Suppressor macrophage (primary cell): ENCODE measurements at regions not wholly inside any gene's neighbourhood (a gene's known extent, or its start where the extent isn't known, plus 50 kb on each side); places are given as distances from the start of the nearest gene placed in this dataset.
"Not testable (repeated sequence)": the region's sequence is repeated elsewhere in the genome, so short reads cannot be mapped to it uniquely, and the experiment has no call there.

Source experiments
- DNase-seq, 4 experiments: peaks; one replicate each; pipeline ENCODE4 v3.0.0-alpha.2; 2020 to 2022

DNA sequence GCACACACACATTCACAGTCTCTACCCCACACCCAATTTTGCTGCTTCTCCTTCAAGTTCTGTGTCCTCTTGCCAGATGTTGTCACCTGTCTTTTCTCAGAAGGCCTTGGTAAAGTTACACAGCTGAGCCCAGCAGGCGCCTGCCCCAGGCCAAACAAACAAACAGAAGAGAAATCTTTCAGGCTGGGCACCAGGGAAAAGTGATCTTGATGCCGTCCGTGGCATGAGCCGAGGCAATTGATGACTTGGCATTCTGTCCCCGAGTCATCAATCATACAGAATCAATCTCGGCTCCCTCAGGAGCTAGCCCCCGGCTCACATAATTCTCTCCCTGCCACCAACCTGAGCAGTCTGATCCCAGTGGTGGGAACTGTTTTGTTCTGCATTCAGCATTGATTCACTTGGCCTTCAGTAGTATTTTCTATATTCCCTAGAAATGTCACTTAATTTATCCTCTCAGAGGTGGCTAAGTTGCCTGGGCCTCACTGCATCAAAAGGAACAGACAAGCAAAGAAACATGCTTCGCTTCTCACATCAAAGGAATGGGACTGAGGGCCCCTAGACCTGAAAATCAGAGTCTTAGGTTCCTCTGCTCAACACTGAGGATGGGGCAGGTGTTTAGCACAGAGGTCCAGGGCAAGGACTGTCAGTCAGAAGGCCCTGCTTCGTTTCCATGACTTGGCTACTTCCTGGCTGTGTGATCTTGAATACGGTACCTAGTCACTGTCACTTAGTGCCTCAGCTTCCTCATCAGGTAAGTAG lies 278.8 kb upstream of the CELF4 start:
- DNase-seq, result no peak

DNA sequence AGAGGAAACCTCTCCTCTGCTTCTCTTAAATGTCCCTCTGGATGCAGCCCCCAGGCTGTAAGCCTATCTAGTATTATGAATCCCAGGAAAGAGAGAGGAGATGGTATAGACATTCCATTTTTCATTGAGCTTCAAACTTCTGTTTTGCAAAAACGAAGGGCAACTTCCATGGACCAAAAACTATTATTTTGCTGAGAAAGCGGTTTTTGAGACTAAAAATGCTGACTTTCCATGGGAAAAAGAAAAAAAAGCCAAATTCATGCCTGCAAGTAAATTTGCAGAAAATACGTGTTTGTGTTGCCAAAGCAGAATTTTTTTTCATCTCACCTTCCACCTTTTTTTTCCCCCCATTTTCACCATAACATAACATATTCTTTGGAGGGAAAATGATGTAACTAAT lies 272.5 kb upstream of the CELF4 start:
- no peak for DNase-seq

DNA sequence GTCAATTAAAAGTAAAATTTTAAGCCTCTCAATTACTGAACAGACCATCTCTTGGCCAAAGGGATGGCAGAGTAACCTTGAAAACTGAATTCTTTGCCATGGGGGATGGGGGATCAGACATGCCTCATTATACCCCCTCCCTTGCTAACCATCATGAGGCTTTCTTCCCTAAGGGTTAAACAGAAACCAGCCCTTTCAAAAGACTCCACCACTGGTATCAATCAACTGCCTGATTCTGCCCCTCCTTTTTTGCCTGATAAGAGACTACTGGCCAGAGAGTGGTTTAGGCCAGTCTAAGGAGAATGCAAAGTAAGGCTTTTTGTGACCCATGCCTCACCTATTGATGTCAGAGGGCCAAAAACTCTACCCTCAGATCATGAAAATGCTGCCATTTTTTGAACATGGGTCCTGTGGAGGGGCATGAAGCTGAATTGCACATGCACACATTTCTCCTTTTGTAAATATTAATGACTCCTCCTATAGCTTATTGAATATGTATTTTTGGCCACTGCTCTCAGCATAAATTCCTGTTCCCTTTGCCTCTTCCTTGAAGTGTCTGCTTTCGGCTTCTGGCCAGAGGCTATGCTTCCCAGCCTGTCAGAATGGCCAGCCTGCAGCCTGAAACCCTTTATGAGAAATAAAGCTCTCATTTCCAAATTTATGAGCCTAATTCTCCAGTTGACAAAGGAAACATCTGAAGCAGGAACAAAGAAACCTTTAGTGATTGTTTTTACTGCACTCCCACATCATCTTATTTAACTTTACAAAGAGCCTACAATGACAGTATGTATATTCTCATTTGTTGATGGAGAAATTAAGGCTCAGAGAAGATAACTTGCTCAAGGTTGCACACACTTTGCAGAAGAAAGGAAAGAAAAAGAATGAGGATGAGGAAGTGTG lies 270.7 kb upstream of the CELF4 start:
- DNase-seq, result no peak

DNA sequence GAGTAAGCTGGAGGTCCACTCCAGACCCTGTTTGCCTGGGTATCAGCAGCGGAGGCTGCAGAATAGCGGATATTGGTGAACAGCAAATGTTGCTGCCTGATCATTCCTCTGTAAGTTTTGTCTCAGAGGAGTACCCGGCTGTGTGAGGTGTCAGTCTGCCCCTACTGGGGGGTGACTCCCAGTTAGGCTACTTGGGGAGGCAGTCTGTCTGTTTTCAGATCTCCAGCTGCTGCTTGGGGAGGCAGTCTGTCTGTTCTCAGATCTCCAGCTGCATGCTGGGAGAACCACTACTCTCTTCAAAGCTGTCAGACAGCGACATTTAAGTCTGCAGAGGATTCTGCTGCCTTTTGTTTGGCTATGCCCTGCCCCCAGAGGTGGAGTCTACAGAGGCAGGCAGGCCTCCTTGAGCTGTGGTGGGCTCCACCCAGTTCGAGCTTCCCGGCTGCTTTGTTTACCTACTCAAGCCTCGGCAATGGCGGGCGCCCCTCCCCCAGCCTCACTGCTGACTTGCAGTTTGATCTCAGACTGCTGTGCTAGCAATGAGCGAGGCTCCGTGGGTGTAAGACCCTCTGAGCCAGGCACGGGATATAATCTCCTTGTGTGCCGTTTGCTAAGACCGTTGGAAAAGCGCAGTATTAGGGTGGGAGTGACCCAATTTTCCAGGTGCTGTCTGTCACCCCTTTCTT lies 266.6 kb upstream of the CELF4 start:
- DNase-seq, result not testable (repeated sequence)

DNA sequence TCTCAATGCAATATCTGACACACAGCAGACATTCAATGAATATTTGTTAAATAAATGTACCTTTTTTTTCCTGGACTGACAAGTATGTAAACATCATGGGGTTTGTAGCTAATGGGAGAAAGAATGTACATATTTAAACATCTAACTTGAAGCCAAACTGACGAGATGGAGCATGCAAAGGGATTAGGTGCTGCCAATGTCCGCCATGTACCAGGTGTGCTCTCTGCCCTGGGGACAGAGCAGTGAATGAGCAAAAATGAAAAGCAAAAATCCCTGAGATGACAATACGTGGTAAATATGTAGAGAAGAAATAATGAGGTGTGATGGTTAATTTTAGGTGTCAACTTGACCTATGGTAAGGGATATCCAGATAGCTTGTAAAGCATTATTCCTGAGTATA lies 247.4 kb upstream of the CELF4 start:
- DNase-seq, result no peak

DNA sequence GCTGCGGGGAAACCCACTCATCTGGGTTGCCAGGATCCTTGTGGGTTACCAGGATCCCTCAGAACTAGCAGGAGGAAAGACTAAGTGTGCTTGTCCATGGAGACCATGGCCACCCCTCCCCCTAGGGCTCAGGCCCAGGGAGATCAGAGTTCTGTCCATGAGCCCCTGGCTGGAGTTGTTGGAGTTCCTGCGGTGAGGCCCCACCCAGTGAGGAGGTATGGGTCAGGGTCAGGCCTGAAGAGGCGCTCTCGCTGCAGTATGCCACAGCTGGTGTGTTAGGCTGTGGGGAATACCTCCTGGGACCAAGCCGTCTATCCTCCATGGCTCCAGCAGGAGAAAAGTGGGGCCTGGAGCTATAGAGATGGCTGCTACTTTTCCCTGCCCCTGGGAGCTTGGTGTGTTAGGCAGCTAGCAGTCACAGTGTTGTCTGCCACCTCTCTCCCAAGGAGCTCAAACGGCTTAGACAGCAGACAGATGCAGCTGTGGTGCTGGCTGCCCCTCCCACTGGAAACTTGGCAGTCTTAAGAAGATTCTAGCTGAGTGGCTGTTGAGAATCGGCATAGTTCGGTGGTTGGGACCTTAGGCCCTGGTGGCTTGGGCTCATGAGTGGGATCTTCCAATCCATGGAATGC lies 240.3 kb upstream of the CELF4 start:
- DNase-seq, result no peak

DNA sequence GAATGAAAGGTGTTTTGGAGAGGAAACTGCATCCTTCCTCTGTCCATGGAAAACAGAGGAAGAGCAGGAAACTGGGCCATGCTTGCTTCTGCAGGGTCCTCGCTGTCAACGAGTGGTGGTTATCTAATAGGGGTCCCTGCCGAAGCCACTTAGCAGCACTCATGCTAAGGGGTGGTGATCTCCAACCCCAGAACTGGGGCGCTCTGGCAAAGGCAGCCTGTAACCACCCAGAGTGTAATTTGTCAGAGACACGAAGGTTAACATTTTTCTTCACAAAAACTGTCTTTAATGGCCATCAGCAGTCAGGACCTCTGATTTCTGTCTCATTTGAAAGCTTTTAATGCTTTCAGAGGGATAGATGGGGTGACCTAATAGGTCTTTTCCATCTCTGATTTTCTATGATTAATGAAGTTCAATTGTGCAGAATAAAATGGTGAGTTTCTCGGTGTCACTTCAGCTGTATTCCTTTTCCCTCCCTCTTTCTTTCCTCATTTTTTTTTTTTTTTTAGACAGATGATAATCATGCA lies 231.3 kb upstream of the CELF4 start:
- no peak for DNase-seq

DNA sequence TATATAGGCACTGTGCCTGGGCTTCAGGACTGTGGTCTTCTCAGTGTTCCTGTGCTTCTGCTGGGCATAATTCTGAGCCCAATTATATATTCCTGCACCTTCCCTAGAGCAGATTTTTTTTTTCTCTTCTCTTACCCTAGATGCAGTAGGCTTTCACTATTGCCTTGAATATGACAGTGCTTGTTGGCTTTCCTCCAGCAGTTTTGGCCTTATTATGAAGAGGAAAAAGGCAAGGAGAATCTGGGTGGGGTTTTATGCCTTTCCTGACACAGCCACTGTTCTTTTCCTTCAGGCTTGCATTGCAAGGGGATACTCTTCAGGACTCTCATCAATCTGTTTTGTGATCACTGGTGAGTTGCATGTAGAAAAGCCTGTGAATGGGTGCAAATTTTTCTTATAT lies 221.9 kb upstream of the CELF4 start:
- DNase-seq, result no peak

DNA sequence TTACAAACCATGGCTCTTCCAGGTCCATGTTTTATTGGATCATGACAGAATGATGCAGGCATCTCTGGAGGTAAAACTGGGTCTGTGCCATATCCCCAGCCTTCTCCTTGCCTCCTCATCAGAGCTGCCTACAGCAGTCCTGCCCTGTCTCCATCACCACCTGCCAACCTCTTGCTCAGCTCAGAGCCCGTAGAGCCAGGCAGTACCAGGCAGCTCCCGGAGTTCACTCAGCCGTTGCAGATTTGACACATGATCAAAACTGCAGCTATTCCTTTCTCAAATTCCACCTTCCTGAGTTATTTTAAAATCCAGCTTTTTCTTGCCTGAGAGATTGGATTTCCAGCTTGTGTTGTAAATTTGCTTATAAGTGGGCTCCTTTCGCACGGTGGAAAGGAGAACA lies 218.2 kb upstream of the CELF4 start:
- DNase-seq, result no peak

DNA sequence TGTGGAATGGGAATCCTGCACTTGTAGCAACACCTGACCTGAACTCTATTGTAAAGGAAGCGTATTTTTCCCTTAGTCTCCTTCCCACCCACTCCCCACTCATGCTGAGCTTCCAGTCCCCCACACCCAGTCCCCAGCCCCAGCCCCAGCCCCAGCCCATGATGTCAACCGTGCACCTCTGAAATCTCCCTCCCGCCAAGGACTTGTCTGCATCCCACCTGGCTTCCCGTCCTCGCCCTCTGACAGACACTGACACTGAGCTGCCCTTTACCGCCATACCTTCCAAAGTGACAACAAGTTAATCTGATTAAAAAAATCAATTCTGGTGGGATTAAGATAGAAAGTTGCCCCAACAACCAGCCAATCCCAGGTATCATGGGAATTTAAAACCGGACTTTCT lies 213.6 kb upstream of the CELF4 start:
- no peak for DNase-seq

DNA sequence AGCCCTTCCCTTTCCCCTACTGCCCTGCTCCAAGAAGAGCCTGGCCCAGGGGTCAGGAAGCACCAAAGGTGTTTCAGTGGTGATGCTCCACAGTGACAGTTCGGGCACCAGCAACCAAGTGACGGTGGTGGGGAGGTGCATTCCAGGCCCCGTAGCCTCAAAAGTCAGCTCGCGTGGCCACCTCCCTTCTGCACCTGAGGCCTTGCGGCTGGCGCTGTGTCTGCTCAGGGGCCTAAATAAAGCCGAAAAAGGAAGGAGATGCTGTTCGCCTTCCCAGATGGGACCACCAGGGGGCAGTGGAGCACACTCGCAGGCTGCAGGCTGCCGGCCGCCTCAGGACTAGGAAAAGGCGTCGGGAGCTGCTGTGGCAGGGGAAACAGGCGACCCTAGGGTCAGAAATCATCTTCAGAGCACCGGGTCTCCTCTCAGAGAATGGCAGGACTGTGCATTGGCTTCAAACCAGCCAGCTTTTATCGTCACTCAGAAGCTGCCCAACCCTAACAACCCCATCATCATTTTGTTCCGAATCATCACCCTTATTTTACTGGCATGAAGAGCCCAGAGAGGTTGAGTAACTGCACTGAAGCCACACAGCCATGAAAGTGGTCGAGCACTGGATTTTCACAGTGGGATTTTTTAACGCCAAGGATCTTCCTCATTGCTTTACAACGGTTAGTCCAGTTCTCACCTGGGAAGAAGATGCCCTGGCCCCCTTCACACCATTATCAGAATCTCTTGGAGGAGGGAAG lies 213.0 kb upstream of the CELF4 start:
- peak; percentile 57 to 86 (median 72) for DNase-seq

DNA sequence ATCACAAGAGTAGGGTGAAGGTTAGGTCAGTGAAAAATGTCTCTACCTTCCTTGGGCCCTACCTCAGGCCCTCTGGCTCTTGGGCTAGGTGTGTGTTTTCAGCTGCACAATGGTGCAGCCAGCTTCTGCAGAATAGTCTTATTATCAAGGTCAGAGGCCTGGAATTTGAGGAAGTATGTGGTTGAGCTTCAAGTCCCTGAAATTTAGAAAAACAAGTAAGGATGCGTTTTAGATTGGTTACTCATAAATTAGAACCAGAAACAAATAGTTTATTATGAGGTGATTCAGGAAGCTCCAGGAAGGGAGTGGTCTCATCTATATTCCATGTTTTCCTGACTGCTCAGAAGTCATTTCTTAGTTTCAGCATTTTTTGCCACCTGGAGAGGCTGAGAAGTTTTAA lies 204.2 kb upstream of the CELF4 start:
- peak in 1 of 4 experiments; percentile 1 for DNase-seq

DNA sequence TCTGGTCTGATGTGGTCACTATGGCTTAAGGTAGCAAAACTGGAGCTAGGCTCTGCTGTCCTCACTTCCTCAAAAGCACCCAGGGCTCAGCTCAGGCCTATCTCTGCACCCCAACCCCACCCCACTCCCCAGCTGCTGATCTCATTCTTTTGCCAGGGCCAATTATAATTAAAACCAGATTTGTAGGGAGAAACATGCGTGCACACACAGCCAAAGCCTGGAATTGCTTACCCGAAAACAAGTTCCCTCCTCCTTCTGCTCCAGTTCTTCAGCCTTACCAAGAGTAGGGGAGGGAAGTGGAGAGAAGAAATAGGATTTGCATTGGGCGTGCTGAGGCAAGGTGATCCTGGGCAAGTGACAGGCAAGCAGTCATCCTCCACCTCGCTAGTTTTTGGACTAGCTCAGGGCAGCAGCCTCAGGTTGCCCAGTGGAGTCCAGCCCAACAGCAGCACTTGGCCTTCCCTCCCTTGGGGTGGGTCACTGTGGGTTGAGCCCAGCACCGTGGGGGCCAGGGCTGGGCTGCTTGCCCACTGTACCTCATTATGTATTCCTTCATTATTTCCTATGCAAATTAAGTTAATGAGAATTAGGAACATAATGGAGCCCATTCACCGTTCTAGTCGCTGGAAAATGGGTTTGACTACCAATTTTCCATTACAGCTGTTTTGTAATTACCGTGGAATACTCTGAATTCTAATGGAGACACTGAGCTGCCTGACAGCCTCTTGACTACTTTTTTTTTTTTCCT lies 199.1 kb upstream of the CELF4 start:
- no peak for DNase-seq

DNA sequence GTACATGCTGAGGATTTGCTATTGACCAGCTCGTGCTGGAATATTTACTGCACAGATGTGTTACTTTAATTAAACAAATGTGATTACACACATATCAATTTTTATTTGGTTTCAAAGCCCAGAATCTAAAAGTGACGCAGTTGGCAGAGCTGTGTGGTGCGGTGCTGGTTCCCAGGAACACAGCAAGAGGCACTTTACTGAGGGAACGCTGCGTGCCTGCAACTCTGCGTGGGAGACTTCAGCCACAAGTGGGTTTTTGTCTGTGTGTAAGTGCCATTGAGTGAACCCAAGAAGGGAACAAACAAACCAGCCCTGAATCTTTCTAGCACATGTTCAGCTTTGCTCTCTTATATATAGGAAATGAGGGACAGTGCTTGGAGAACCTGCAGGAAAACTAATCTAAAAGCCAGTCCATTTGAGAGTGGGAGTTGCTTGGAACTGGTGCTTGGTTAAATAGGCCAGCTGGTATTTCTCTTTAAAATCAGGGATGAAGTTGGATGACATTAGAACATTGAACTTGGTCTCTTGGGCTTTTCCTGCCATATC lies 196.6 kb upstream of the CELF4 start:
- DNase-seq, result no peak

DNA sequence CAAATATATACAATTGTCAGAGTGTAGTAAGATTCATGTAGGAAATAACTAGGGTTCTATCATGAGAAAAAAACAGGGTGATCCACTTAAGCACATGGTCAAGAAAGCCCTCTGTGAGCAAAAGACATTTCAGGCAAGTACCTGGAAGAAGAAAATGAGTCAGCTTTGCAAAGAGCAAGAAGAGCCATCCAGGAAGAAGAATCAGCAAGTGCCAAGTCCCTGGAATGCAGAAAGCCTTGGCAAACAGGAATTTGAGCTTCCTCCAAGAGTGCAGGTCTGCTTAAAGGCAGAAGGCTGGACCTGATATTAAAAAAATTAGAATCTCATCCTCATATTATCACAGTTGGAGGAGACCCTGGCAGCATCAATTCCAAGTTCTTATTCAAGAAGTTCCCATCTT lies 188.5 kb upstream of the CELF4 start:
- no peak for DNase-seq

DNA sequence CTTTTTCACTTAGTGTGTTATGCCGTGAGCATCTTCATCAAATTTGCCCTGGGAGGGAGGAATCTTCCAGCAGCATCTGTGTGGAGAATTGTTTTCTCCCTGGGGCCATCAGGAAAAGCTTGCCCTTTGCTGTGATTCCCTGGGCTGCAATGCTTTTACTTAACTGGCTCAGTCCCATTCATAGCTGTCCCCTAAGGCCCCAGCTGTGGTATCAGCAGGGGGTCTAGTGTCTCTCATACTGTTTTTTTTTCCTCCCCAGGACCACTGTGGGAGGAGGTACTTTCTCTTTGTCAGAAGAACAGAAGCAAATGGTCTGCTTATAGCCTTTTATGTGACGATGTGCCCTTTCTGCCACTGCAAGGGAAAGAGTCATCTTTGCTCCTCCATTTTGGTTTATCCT lies 176.8 kb upstream of the CELF4 start:
- no peak for DNase-seq

DNA sequence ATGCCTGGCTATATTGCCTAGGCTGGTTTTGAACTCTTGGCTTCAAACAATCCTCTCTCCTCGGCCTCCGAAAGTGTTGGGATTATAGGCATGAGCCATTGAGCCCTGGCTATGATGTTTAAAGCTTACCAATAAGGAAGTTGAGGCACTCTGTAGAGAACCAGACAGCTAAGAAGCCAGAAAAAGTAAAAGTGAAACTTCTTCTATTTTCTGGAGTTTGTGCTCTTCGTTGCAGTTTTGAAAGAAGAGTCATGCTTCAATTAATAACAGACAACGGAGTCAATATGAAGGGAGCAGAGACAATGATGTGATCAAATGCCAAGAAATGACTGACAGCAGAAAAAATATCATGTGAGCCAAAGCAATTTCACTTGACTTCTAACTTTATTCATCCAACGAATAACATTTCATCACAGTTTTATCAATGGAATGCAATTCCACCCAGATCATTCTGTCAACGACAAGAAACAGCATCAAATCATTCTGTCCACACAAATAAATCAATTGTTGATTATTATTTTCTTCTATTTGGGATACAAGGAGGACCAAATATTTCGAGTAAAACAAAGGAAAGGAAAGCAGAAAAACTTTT lies 175.5 kb upstream of the CELF4 start:
- DNase-seq, result no peak

DNA sequence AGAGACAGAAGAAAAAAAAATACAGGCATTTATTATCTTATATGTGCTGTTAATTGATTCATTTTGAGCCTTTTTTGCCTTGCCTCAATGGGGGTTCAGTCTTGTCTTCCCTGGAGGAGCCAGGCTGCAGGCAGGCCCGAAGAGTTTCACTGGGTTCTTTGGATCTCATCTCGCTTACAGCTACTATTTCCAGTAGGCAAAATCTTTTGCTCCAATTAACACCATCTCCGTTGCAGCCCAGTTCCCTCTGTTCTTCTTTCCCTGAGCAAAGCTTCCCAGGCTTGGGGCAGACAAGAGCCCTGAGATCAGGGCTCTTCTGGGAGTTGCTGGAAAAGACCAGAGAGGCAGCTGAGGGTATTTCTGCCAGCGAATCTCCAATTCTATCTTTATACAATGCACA lies 168.8 kb upstream of the CELF4 start:
- no peak for DNase-seq

DNA sequence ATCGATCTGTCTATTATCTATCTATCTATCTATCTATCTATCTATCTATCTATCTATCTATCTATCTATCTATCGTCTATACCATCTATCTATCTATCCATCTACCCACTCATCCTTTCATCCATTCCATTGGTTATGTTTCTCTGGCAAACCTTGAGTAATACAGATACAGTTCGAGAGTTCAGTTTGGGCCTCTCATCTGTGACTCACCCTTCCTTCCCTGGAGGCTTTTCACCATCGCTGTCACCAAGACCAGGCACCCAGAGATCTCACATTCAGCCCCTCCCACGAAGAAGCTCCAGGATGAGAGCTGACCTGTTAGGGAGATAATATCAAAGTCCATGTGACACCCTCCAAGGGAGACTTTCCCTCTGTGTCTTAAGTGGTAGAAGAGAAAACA lies 164.1 kb upstream of the CELF4 start:
- DNase-seq, result no peak

DNA sequence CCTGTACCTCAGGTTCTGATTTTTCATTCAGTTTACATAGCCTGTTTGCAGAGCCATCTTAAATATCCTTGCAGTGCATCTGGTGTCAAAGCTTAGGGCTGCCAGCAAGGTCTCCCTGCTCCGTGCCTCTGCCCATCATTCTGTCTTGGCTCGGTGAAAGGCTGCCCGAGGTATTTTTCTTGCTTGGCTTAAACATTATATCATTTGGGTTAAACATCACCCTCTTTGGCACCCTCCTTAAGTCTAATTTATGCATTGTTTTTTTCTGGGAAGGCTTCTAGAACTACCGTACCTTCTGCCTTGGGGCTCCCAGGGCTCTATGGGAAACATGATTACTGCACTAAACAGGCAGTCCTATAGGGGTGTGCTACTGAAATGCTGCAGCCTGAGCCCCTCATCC lies 158.6 kb upstream of the CELF4 start:
- no peak for DNase-seq
